ENCODE measurements at regions not wholly inside any gene's neighbourhood (a gene's known extent, or its start where the extent isn't known, plus 50 kb on each side); places are given as distances from the start of the nearest gene placed in this dataset.
A peak's percentile ranks its signal among the peaks of the same experiment; 100 is the strongest.

DNA sequence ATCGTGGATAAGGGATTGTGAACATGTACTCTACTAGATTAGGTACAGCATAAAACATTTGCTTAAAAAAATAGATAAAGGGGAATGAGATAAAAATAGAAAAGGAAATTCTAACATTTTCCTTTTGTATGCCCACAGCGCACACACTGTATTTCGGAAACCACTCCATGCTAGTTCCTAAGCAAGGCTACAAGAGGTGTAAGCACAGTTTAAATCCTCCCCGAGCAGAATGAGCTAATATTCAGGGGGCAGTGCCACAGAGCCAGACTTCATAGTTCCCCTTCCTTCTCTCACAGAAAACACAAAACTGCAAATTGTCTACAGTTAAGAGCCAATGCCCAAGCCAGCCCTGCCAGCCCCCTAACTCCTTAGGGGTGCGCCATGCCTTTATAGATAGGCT lies 159.4 kb downstream of the ZNF281 start:
- no peak for DNase-seq (ENCODE audit: low read depth)

DNA sequence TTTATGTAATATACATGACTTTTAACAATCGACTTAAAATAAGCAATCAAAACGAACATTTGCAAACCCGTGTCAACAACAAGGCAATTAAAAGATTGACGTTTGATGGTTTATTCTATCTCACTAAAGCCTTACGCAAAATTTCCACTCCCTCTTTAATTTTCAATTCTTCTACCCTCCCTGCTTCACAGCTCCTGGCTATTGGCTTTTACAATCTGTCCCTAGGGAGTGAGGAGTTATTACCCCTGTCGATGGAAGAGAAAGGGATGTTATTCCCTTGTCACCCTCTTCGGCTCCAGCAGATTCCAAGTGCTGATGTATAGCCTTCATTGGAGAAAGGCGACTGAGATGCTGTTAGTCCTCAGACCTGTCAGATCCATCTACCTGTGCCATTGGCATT lies 161.3 kb downstream of the ZNF281 start:
- no peak for DNase-seq (ENCODE audit: low read depth)

DNA sequence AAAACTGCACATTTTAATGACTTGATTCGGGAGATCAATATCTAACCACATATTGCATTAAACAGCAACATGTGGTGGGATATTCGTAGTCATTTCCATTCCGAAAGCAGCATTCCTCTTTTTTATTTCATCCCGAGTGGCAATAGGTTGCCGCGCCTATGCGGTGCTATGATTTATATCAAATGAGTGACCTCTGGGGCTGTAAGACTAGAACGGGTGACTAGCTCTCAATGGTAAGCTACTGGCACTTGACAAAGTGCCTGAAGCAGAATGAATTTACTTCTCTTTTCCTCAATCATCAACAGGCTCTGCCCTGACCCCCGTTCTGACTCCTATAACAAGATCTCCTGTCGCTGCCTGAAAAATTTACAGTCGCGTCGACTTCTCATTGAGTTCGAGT lies 162.3 kb downstream of the ZNF281 start:
- DNase-seq (ENCODE audit: low read depth), result no peak

DNA sequence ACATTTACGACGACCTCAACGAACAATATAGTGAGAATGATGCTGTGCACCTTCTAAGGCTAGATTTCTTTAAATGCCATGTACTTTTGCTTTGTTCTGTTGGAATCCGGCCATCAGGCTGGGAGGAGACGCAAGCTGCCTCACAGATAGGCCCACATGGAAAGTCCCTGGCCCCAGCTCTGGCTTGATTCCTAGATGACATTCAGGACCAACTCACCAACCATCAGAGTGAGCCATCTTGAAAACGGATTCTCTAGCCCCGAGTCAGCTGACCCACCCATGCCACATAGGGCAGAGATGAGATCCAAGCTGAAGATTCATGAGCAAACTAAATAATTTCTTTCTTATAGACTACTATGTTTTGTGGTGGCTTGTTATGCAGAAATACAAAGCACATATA lies 164.4 kb downstream of the ZNF281 start:
- DNase-seq (ENCODE audit: low read depth), result peak; percentile 28

DNA sequence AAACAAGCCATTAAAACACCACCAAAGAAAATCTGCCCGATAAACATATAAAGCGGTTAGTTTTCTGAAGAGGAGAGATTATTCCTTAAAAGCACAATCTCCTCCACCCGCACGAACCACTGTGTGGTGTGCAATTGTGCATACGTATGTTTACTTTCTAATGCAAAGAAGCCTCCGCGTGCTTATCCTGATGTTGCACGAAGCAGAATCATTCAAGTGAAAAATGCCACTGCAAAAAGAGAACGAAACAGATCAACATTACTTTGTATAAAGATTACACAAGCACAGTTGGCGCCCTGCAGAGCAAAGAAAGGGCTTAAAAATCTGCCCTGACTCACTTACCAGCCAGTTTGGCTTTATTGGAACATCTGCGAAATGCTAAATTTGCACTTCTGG lies 166.8 kb downstream of the ZNF281 start:
- DNase-seq (ENCODE audit: low read depth), result no peak

DNA sequence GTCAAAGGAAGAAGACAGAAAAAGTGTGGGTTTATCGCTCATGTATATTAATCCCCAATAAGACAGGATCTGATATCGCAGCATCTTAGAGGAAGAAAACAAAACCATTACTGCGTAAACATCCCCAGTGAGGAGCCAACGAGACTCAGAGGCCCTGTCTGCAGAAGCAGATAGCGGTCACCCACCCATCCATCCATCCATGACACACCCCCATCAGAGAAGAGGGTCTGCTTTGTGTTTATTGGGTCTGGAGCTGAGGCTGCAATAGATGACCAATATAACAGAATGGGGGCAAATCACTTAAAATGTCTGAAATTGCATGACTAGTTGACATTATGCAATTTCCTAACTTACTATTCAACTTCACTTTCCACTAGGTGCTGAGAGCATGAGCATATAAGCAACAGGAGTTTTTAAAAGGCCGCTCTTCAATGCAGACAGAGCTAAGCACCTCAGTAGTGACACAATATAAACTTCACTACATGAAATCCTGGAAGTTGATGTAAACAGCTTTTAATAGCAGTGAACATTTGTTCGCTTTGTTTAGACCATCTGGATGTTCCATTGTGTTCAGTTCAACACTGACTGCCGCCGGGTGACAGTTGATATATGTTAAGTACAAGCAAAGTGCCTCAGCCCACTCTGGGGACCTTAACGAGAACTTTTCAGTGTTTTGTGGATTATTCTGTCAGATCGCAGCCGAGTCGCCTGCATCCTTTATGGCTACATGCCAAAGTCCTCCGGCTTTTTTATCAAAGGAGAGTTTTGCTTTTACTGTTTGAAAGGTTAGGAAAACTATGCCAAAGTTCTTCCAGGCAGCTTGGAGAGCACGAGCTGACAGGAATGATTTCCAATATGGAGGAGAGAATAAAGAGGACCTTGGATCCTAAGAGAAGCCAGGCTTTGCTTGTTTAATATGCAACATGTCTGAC lies 167.5 kb downstream of the ZNF281 start:
- no peak for DNase-seq (ENCODE audit: low read depth)

DNA sequence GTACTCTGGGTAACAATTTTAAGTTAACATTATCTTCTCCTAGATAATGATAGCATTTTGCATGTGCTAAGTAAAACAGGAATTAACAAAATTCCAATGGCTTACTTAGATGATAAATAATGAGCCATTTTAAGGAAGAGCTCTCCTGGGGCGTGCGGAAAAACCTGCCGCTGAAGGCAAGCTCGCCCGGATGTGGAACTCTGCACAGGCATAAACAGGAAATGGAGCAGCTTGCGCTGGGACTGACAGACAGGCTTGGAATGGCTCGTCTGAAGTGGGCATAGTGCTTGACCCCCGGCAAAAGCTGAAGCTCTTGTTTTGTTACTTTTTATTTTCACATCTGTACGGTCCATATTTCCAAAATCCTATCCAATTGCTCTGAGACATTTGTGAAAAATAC lies 169.2 kb downstream of the ZNF281 start:
- DNase-seq (ENCODE audit: low read depth), result no peak

DNA sequence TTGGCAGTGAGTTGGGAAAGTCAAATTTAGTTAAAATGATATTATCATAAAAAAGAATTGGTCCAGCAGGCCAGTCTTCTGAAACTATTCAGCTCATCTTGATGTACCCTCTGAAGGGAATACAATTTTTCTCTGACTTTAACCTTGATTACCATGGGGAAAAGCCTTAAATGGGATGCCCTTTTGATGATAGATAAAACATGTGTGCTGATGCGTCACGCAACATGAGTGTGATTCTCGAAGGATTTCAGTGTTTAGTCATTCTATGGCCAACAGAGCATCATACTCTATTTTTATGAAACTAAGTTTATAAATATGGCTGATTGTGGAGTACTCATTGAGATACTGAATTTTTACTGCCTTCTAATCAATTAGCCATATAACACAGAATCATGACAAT lies 171.5 kb downstream of the ZNF281 start:
- DNase-seq (ENCODE audit: low read depth), result no peak

DNA sequence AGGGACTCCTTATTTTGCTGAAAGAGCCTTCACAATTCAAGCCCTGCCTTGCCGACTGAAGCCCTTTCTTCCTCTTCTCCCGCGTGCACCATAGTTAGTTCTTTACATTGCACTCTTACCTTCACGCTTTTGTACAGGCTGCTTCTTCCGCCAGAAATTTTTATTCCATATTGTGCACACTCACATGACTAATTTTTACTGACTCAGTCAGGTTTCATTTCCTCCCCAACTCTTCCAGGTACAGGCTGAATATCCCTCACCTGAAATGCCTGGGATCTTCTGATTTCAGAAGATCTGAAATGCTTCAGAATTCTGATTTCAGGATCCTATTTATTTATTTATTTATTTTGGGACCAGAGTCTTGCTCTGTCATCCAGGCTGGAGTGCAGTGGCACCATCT lies 172.8 kb downstream of the ZNF281 start:
- no peak for DNase-seq (ENCODE audit: low read depth)

DNA sequence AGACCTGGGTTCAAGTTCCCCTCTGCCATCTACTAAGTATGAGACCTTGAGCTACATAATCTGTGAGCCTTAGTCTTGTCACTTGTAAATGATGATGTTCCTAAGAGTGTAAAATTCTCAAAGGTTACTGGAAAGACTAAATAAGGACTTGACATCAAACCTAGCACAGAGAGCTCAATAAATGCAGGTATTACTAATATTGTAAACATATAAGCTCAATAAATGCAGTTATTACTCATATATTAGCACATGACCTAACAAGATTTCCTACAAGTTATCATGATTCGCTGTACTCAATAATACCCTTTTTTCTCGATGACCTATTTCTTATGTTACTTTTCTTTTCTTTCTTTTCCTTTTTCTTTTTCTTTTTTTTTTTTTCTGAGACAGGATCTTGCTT lies 174.9 kb downstream of the ZNF281 start:
- DNase-seq (ENCODE audit: low read depth), result no peak

DNA sequence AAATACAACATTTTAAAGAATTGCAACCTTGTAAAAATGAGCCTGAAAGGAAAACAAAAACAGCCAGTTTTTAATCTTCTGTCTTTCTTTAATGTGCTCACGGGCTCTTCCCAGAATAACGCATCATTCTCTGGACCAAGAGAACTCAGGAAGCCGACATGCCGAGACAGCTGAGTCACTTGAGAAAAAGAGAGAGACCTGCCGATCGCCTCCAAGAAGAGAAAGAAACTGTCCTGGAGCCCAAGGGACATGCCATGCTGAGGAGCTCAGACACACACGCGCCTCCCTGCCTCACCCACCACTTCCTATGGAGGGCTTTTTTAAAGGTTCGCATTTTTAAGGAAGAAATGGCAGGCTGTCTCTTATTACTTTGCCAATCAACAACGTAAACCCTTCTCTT lies 176.4 kb downstream of the ZNF281 start:
- DNase-seq (ENCODE audit: low read depth), result no peak

DNA sequence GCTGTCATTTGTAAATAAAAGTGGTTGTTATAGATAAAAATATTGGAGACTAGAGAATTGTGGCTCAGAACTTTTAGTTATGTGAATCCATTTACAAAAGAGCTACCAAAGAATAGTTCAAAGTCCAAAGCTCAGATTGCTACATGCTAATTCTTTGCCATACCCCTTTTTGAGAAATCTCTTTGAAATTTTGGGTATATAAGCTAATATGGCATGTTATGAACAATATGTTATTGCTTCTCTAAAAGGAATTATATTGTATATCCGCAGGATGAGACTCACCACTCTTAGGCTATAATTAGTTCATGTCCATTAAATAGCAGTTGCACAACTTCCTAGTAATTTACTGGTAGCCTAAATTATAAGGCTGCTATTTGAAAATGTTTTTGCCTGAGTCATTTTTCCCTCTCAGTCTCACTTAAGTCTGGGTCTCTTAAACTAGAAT lies 178.0 kb downstream of the ZNF281 start:
- DNase-seq (ENCODE audit: low read depth), result no peak

DNA sequence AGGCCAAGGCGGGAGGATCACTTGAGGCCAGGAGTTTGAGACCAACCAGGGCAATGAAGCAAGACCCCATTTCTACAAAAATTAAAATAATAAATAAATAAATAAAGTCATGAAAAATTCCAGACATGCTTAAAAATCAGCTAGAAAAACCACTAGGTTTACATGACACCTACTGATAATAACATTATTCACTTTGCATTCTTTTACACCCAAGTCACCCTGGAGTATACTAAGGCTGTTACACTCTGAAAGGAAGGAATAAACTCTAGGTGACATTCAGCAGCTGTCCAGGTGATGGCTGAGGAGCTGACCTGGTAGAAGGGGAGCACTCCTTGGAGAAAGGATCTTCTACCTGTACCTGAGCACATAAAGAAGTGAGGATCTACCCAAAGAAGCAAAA lies 179.2 kb downstream of the ZNF281 start:
- no peak for DNase-seq (ENCODE audit: low read depth)

DNA sequence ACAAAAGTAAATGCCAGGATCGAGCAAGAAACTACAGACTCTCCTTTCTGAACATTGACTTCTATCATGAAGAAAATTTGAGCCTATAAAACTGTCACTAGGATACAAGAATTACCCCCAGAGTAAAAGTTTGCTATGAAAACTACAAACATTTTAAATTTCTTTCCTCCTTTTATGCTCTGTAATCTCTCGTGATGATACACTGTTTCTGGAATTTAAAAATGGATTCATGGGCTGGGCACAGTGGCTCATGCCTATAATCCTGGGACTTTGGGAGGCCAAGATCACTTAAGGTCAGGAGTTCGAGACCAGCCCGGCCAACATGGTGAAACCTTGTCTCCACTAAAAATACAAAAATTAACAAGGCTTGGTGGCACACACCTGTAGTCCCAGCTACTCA lies 181.3 kb downstream of the ZNF281 start:
- no peak for DNase-seq (ENCODE audit: low read depth)

DNA sequence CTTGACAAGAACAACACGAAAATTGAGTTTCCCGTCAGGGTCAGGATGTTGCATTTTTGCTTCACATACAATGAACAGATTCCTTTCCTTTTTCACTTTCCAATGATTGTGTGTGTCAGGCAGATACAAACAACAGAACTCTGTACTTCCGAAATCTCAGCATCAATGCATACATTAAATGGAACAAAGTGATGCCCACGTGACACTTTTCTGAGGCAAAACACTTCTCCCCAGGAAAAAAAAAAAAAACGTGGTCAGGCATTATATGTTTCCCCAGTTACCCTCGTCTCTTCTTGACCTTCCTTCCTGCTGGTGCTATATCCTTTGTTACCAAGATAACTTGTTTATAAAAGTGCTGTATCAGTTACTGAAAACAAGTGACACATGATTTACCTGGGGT lies 181.8 kb downstream of the ZNF281 start:
- DNase-seq (ENCODE audit: low read depth), result no peak

Measured in fibroblast of the conjunctiva (primary cell).